ENCODE measurements at regions not wholly inside any gene's neighbourhood (a gene's known extent, or its start where the extent isn't known, plus 50 kb on each side); places are given as distances from the start of the nearest gene placed in this dataset.

DNA sequence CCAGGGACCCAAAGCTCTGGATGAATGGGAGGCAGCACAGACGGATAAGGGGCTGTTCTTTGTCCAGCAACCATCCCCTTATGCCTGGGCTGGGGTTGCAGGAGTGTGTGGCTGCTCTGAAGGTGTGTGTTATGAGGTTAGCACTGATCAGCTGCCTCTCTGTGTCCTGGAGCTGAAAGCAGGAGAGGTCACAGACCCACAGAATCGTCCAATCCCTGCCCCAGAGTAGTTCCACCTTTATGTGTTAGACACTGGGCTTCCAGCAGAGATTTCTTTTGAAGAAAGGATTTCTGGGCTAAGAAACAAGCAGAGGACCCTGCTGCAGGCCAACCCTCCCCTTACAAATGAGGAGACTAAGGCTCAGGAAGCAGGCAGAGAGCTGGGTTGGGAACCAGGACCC lies 62.4 kb downstream of the ARL6IP4 start:
- H3K79me2 ChIP-seq (ENCODE audit: control insufficient read depth, insufficient read depth, low read length), result no peaks in the 10 kb centered on the region
- H3K4me2 ChIP-seq (ENCODE audit: control insufficient read depth, extremely low read depth, insufficient read depth, low read depth, low read length), result no peak overlapping the region
- FAIRE-seq (no peak), DNase-seq (ENCODE audit: low read depth, low spot score) (no peak)
- no peak overlapping the region for H3K27ac ChIP-seq (ENCODE audit: control insufficient read depth, insufficient read depth, low read length)
- peaks cover 3% of the 10 kb centered on the region for H3K4me1 ChIP-seq (ENCODE audit: control insufficient read depth, extremely low read depth, insufficient read depth, low read length)
- H4K20me1 ChIP-seq (ENCODE audit: control insufficient read depth, extremely low read depth, insufficient read depth, low read length), result peaks cover 5% of the 10 kb centered on the region
- dilution Hi-C loops (cut with MboI; ENCODE audit: extremely low pct_ligation_motif_present, low sequenced_read_pairs), result no loop called here
- no peak for TF ChIP-seq EZH2 (IDR thresholded peaks at IDR 0.05; ENCODE audit: low read length)
- TF ChIP-seq, protein P1, sequence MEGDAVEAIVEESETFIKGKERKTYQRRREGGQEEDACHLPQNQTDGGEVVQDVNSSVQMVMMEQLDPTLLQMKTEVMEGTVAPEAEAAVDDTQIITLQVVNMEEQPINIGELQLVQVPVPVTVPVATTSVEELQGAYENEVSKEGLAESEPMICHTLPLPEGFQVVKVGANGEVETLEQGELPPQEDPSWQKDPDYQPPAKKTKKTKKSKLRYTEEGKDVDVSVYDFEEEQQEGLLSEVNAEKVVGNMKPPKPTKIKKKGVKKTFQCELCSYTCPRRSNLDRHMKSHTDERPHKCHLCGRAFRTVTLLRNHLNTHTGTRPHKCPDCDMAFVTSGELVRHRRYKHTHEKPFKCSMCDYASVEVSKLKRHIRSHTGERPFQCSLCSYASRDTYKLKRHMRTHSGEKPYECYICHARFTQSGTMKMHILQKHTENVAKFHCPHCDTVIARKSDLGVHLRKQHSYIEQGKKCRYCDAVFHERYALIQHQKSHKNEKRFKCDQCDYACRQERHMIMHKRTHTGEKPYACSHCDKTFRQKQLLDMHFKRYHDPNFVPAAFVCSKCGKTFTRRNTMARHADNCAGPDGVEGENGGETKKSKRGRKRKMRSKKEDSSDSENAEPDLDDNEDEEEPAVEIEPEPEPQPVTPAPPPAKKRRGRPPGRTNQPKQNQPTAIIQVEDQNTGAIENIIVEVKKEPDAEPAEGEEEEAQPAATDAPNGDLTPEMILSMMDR (optimal IDR thresholded peaks at IDR 0.05 in 1 of 3, IDR thresholded peaks at IDR 0.05 in 1 of 3, conservative IDR thresholded peaks at IDR 0.05 in 1 of 3; ENCODE audit: extremely low read depth in 1 of 3, insufficient read depth in 2 of 3, low read length in 3 of 3), result no peak
- H3K27me3 ChIP-seq (ENCODE audit: control insufficient read depth, extremely low read depth, insufficient read depth, low read length), result no peaks in the 10 kb centered on the region
- no peak overlapping the region for H3K4me3 ChIP-seq (ENCODE audit: control insufficient read depth in 2 of 3, extremely low read depth in 1 of 3, insufficient read depth in 2 of 3, low read depth in 1 of 3, low read length in 3 of 3)
- H3K9ac ChIP-seq (ENCODE audit: control insufficient read depth, extremely low read depth, insufficient read depth, low read length), result no peak overlapping the region
- H3K9me1 ChIP-seq (ENCODE audit: control insufficient read depth, extremely low read depth, insufficient read depth, low read length), result no peaks in the 10 kb centered on the region
- no peak overlapping the region for H2AFZ ChIP-seq (ENCODE audit: control insufficient read depth, low read length)
- no peaks in the 10 kb centered on the region for H3K9me3 ChIP-seq (ENCODE audit: control insufficient read depth, low read depth, low read length)
- no peaks in the 10 kb centered on the region for H3K36me3 ChIP-seq (ENCODE audit: control insufficient read depth in 2 of 2, extremely low read depth in 1 of 2, insufficient read depth in 2 of 2, low read length in 2 of 2)

DNA sequence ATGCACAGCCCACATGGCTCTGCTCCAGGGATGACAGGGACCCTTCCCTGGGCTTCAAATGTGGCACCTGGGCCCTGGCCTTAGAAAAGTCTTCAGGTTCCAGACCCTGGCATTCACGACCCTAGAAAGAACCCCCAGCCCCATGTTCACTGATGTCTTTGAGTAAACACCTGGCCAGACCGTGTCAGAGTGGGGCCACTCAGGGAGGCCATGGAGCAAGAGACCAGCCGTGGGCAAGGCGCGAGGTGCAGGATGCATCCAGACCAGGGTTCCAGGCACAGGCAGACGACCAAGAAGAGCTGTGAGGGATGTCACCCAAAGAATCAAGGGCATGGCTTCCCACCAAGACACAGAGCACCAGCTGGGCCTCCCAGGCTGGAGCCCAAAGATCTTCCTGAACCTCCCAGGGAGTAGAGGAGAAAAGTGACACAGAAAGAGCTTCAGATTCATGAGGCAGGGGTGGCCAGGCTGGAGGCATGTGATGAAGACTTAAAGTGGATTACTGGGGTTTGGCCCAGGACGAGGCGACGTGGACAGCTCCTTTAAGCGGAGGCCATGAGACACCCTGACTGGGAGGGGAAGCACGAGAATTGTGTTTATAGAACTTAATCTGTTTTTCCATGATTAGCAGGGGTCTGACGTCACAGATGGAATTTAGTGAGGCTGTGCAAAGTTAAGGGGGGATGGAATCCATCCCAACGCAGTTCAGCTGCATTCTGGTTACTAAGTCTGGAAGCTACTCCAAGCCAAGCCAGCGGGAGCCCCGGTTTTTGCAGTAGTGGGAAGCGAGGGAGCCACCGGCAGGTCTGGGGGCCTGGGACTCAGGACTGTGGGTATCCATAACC lies 61.6 kb downstream of the ARL6IP4 start:
- FAIRE-seq, result no peak

More for the DNA sequence above, 61.6 kb downstream of the ARL6IP4 start:
- Histone ChIP-seq H4K20me1 (ENCODE audit: control insufficient read depth, extremely low read depth, insufficient read depth, low read length) (peaks cover 5% of the 10 kb centered on the region), H3K9me3 (ENCODE audit: control insufficient read depth, low read depth, low read length) (no peaks in the 10 kb centered on the region), H3K36me3 (ENCODE audit: control insufficient read depth in 2 of 2, extremely low read depth in 1 of 2, insufficient read depth in 2 of 2, low read length in 2 of 2) (no peaks in the 10 kb centered on the region), H3K27ac (ENCODE audit: control insufficient read depth, insufficient read depth, low read length) (no peak overlapping the region), H3K4me1 (ENCODE audit: control insufficient read depth, extremely low read depth, insufficient read depth, low read length) (peaks cover 3% of the 10 kb centered on the region), H3K9me1 (ENCODE audit: control insufficient read depth, extremely low read depth, insufficient read depth, low read length) (no peaks in the 10 kb centered on the region), H3K4me3 (ENCODE audit: control insufficient read depth in 2 of 3, extremely low read depth in 1 of 3, insufficient read depth in 2 of 3, low read depth in 1 of 3, low read length in 3 of 3) (no peak overlapping the region), H2AFZ (ENCODE audit: control insufficient read depth, low read length) (no peak overlapping the region), H3K9ac (ENCODE audit: control insufficient read depth, extremely low read depth, insufficient read depth, low read length) (no peak overlapping the region), H3K4me2 (ENCODE audit: control insufficient read depth, extremely low read depth, insufficient read depth, low read depth, low read length) (no peak overlapping the region), H3K79me2 (ENCODE audit: control insufficient read depth, insufficient read depth, low read length) (no peaks in the 10 kb centered on the region), H3K27me3 (ENCODE audit: control insufficient read depth, extremely low read depth, insufficient read depth, low read length) (no peaks in the 10 kb centered on the region)
- DNase-seq (ENCODE audit: low read depth, low spot score), result no peak
- dilution Hi-C loops (cut with MboI; ENCODE audit: extremely low pct_ligation_motif_present, low sequenced_read_pairs), result no loop called here
- TF ChIP-seq EZH2 (IDR thresholded peaks at IDR 0.05; ENCODE audit: low read length), result no peak
- TF ChIP-seq, protein P1 (optimal IDR thresholded peaks at IDR 0.05 in 1 of 3, IDR thresholded peaks at IDR 0.05 in 1 of 3, conservative IDR thresholded peaks at IDR 0.05 in 1 of 3; ENCODE audit: extremely low read depth in 1 of 3, insufficient read depth in 2 of 3, low read length in 3 of 3), result no peak
